Activated T-cell treated with anti-CD3 and anti-CD28 coated beads, Interleukin-2, amount 50 U/mL, for 72 hours (primary cell): ENCODE measurements at regions not wholly inside any gene's neighbourhood (a gene's known extent, or its start where the extent isn't known, plus 50 kb on each side); places are given as distances from the start of the nearest gene placed in this dataset.
"Not testable (repeated sequence)": the region's sequence is repeated elsewhere in the genome, so short reads cannot be mapped to it uniquely, and the experiment has no call there.

Source experiments
- ATAC-seq, 2 donors: fragments of 150-1000 bp; cut with Tn5 transposase; replicated peaks in 1 of 2; 2 replicates each; pipeline ENCODE4 v1.10.0; 2021; ENCODE audit warnings: moderate library complexity in 2 of 2, mild to moderate bottlenecking in 1 of 2
- DNase-seq, 2 donors: peaks; one replicate each; pipeline ENCODE4 v3.0.0; 2021 to 2022; ENCODE audit warnings: mixed read lengths in 1 of 2
- H3K27ac Mint-ChIP-seq: one replicate; pipeline ENCODE4 v1.8.0; 2022; ENCODE audit warnings: mild to moderate bottlenecking, moderate library complexity, mixed read lengths
- H3K27me3 Mint-ChIP-seq: one replicate; pipeline ENCODE4 v1.8.0; 2022; ENCODE audit warnings: low read depth, mixed read lengths
- H3K36me3 Mint-ChIP-seq, 2 donors: one replicate each; pipeline ENCODE4 v1.8.0; 2022; ENCODE audit warnings: mixed read lengths in 2 of 2, mild to moderate bottlenecking in 1 of 2; ENCODE audit not compliant: insufficient read depth in 2 of 2
- H3K4me1 Mint-ChIP-seq: one replicate; pipeline ENCODE4 v1.8.0; 2022; ENCODE audit warnings: low read depth, mixed read lengths
- H3K4me3 Mint-ChIP-seq, 2 donors: one replicate each; pipeline ENCODE4 v1.8.0; 2022; ENCODE audit warnings: mild to moderate bottlenecking in 2 of 2, mixed read lengths in 2 of 2, moderate library complexity in 2 of 2
- H3K9me3 Mint-ChIP-seq, 2 donors: one replicate each; pipeline ENCODE4 v1.8.0; 2022; ENCODE audit warnings: mixed read lengths in 2 of 2

- H3K9me3 Mint-ChIP-seq = peaks cover 20 to 35% of the 10 kb centered on the region in 2 donors
- H3K4me3 Mint-ChIP-seq = no peak overlapping the region
Observed at GRCh38 chr3:153422314-153422713, 260.3 kb downstream of the RAP2B start.

GRCh38 chr3:153423820-153424219, 261.8 kb downstream of the RAP2B start:
- H3K4me1 Mint-ChIP-seq, DNase-seq, H3K27me3 Mint-ChIP-seq, H3K4me3 Mint-ChIP-seq, ATAC-seq, H3K27ac Mint-ChIP-seq: not testable (repeated sequence)
- H3K36me3 Mint-ChIP-seq = peaks cover 15 to 23% of the 10 kb centered on the region in 2 donors
- H3K9me3 Mint-ChIP-seq = peaks cover 16 to 33% of the 10 kb centered on the region in 2 donors

More at GRCh38 chr3:153422314-153422713, 260.3 kb downstream of the RAP2B start:
- no peak for DNase-seq
- Mint-ChIP-seq H3K27ac (no peak overlapping the region), H3K27me3 (no peaks in the 10 kb centered on the region), H3K36me3 (peaks cover 18 to 28% of the 10 kb centered on the region in 2 donors), H3K4me1 (no peaks in the 10 kb centered on the region)
- ATAC-seq = no peak

- H3K27ac Mint-ChIP-seq = no peak overlapping the region
- DNase-seq (no peak), ATAC-seq (no peak)
- H3K9me3 Mint-ChIP-seq = peaks cover 14 to 26% of the 10 kb centered on the region in 2 donors
- H3K27me3 Mint-ChIP-seq = no peaks in the 10 kb centered on the region
- H3K36me3 Mint-ChIP-seq = peaks cover 12 to 18% of the 10 kb centered on the region in 2 donors
- H3K4me1 Mint-ChIP-seq = no peaks in the 10 kb centered on the region
- H3K4me3 Mint-ChIP-seq = no peak overlapping the region
Observed at GRCh38 chr3:153426344-153426743, 264.3 kb downstream of the RAP2B start.

GRCh38 chr3:153426803-153427202, 264.8 kb downstream of the RAP2B start:
- DNase-seq (no peak), ATAC-seq (no peak)
- Mint-ChIP-seq H3K4me3 (no peak overlapping the region), H3K36me3 (peaks cover 12 to 18% of the 10 kb centered on the region in 2 donors), H3K9me3 (peaks cover 14 to 26% of the 10 kb centered on the region in 2 donors), H3K27ac (no peak overlapping the region), H3K27me3 (no peaks in the 10 kb centered on the region), H3K4me1 (no peaks in the 10 kb centered on the region)

- peaks cover 0 to 8% of the 10 kb centered on the region in 2 donors for H3K9me3 Mint-ChIP-seq
- H3K36me3 Mint-ChIP-seq = peaks cover 0 to under 1% of the 10 kb centered on the region in 2 donors
- ATAC-seq = no peak
- H3K4me3 Mint-ChIP-seq = no peak overlapping the region
- H3K4me1 Mint-ChIP-seq = no peaks in the 10 kb centered on the region
- DNase-seq = no peak
- H3K27me3 Mint-ChIP-seq = no peaks in the 10 kb centered on the region
- H3K27ac Mint-ChIP-seq = no peak overlapping the region
Observed at GRCh38 chr3:153429821-153430220, 267.8 kb downstream of the RAP2B start.

- Mint-ChIP-seq H3K9me3 (peaks cover 0 to 3% of the 10 kb centered on the region in 2 donors), H3K4me1 (no peaks in the 10 kb centered on the region), H3K27me3 (no peaks in the 10 kb centered on the region), H3K4me3 (no peak overlapping the region), H3K27ac (no peak overlapping the region), H3K36me3 (no peaks in the 10 kb centered on the region)
- ATAC-seq (no peak), DNase-seq (no peak)
Observed at GRCh38 chr3:153431076-153431475, 269.1 kb downstream of the RAP2B start.

- Mint-ChIP-seq H3K4me3 (no peak overlapping the region), H3K9me3 (no peaks in the 10 kb centered on the region), H3K27me3 (no peaks in the 10 kb centered on the region), H3K4me1 (peaks cover 17% of the 10 kb centered on the region), H3K36me3 (no peaks in the 10 kb centered on the region), H3K27ac (no peak overlapping the region)
- DNase-seq (no peak), ATAC-seq (no peak)
Observed at GRCh38 chr3:153437666-153438065, 275.6 kb downstream of the RAP2B start.

- Mint-ChIP-seq H3K9me3 (no peaks in the 10 kb centered on the region), H3K4me1 (peaks cover 23% of the 10 kb centered on the region), H3K4me3 (no peak overlapping the region), H3K36me3 (no peaks in the 10 kb centered on the region), H3K27ac (no peak overlapping the region), H3K27me3 (no peaks in the 10 kb centered on the region)
- ATAC-seq (no peak), DNase-seq (no peak)
Observed at GRCh38 chr3:153438271-153438670, 276.2 kb downstream of the RAP2B start.

- no peak overlapping the region for H3K4me3 Mint-ChIP-seq
Observed at GRCh38 chr3:153439780-153440179, 277.8 kb downstream of the RAP2B start.

GRCh38 chr3:153440311-153440710, 278.3 kb downstream of the RAP2B start:
- DNase-seq (no peak), ATAC-seq (no peak)
- H3K9me3 Mint-ChIP-seq = no peaks in the 10 kb centered on the region
- no peaks in the 10 kb centered on the region for H3K36me3 Mint-ChIP-seq
- H3K27me3 Mint-ChIP-seq = no peaks in the 10 kb centered on the region
- peaks cover 24% of the 10 kb centered on the region for H3K4me1 Mint-ChIP-seq
- no peak overlapping the region for H3K4me3 Mint-ChIP-seq
- no peak overlapping the region for H3K27ac Mint-ChIP-seq

More at GRCh38 chr3:153439780-153440179, 277.8 kb downstream of the RAP2B start:
- H3K36me3 Mint-ChIP-seq = no peaks in the 10 kb centered on the region
- no peak overlapping the region for H3K27ac Mint-ChIP-seq
- ATAC-seq (no peak), DNase-seq (no peak)
- H3K27me3 Mint-ChIP-seq = no peaks in the 10 kb centered on the region
- H3K4me1 Mint-ChIP-seq = peaks cover 24% of the 10 kb centered on the region
- H3K9me3 Mint-ChIP-seq = no peaks in the 10 kb centered on the region

- H3K36me3 Mint-ChIP-seq = no peaks in the 10 kb centered on the region
- DNase-seq (no peak), ATAC-seq (peak in 1 of 2 donors; percentile 38)
- H3K9me3 Mint-ChIP-seq = no peaks in the 10 kb centered on the region
- H3K4me3 Mint-ChIP-seq = peak overlapping the region in 1 of 2 donors; percentile 55
- H3K27ac Mint-ChIP-seq = peak overlapping the region; percentile 66
- H3K27me3 Mint-ChIP-seq = no peaks in the 10 kb centered on the region
- H3K4me1 Mint-ChIP-seq = peaks cover 24% of the 10 kb centered on the region
Observed at GRCh38 chr3:153442386-153442785, 280.4 kb downstream of the RAP2B start.

- ATAC-seq (peak; percentile 41 to 60), DNase-seq (no peak)
- H3K36me3 Mint-ChIP-seq = no peaks in the 10 kb centered on the region
- peak overlapping the region; percentile 30 to 55 for H3K4me3 Mint-ChIP-seq
- peak overlapping the region; percentile 66 for H3K27ac Mint-ChIP-seq
- H3K27me3 Mint-ChIP-seq = no peaks in the 10 kb centered on the region
- peaks cover 18% of the 10 kb centered on the region for H3K4me1 Mint-ChIP-seq
- no peaks in the 10 kb centered on the region for H3K9me3 Mint-ChIP-seq
Observed at GRCh38 chr3:153442799-153443487, 280.9 kb downstream of the RAP2B start.

GRCh38 chr3:153443961-153444360, 281.9 kb downstream of the RAP2B start:
- Mint-ChIP-seq H3K4me1 (peaks cover 13% of the 10 kb centered on the region), H3K27ac (no peak overlapping the region), H3K4me3 (no peak overlapping the region), H3K36me3 (no peaks in the 10 kb centered on the region), H3K9me3 (no peaks in the 10 kb centered on the region), H3K27me3 (no peaks in the 10 kb centered on the region)
- ATAC-seq = no peak
- DNase-seq = no peak

- no peaks in the 10 kb centered on the region for H3K27me3 Mint-ChIP-seq
- no peak overlapping the region for H3K27ac Mint-ChIP-seq
- no peaks in the 10 kb centered on the region for H3K9me3 Mint-ChIP-seq
- DNase-seq (no peak), ATAC-seq (no peak)
- no peaks in the 10 kb centered on the region for H3K36me3 Mint-ChIP-seq
- peaks cover 13% of the 10 kb centered on the region for H3K4me1 Mint-ChIP-seq
- no peak overlapping the region for H3K4me3 Mint-ChIP-seq
Observed at GRCh38 chr3:153445817-153446216, 283.8 kb downstream of the RAP2B start.
